ENCODE measurements at regions not wholly inside any gene's neighbourhood (a gene's known extent, or its start where the extent isn't known, plus 50 kb on each side); places are given as distances from the start of the nearest gene placed in this dataset.
"Not testable (repeated sequence)": the region's sequence is repeated elsewhere in the genome, so short reads cannot be mapped to it uniquely, and the experiment has no call there.

GRCh38 chr15:70227918-70228317, 130.2 kb upstream of the TLE3 start:
- H3K9ac ChIP-seq (ENCODE audit: low read depth in 1 of 3, low read length in 3 of 3); H3K36me3 ChIP-seq (ENCODE audit: control insufficient read depth in 3 of 3, insufficient read depth in 3 of 3, low read length in 3 of 3); H3K9me3 ChIP-seq (ENCODE audit: control insufficient read depth in 3 of 3, low read length in 3 of 3); H3K27ac ChIP-seq (ENCODE audit: low read depth, low read length); H3K4me3 ChIP-seq (ENCODE audit: low read length in 3 of 3); H3K27me3 ChIP-seq (ENCODE audit: control insufficient read depth in 3 of 3, insufficient read depth in 3 of 3, low read length in 3 of 3); H3K4me1 ChIP-seq (ENCODE audit: control insufficient read depth in 3 of 3, insufficient read depth in 3 of 3, low read length in 3 of 3): not testable (repeated sequence)

GRCh38 chr15:70227147-70227546, 129.4 kb upstream of the TLE3 start:
- Histone ChIP-seq H3K4me1 (ENCODE audit: control insufficient read depth in 3 of 3, insufficient read depth in 3 of 3, low read length in 3 of 3) (no peaks in the 10 kb centered on the region), H3K36me3 (ENCODE audit: control insufficient read depth in 3 of 3, insufficient read depth in 3 of 3, low read length in 3 of 3) (no peaks in the 10 kb centered on the region), H3K27me3 (ENCODE audit: control insufficient read depth in 3 of 3, insufficient read depth in 3 of 3, low read length in 3 of 3) (no peaks in the 10 kb centered on the region), H3K9ac (ENCODE audit: low read depth in 1 of 3, low read length in 3 of 3) (no peak overlapping the region), H3K27ac (ENCODE audit: low read depth, low read length) (no peak overlapping the region), H3K4me3 (ENCODE audit: low read length in 3 of 3) (no peak overlapping the region), H3K9me3 (ENCODE audit: control insufficient read depth in 3 of 3, low read length in 3 of 3) (peaks cover 0 to 5% (median 0%) of the 10 kb centered on the region in 3 donors)

- Histone ChIP-seq H3K4me1 (ENCODE audit: control insufficient read depth in 3 of 3, insufficient read depth in 3 of 3, low read length in 3 of 3) (no peaks in the 10 kb centered on the region), H3K4me3 (ENCODE audit: low read length in 3 of 3) (no peak overlapping the region), H3K27me3 (ENCODE audit: control insufficient read depth in 3 of 3, insufficient read depth in 3 of 3, low read length in 3 of 3) (no peaks in the 10 kb centered on the region), H3K9ac (ENCODE audit: low read depth in 1 of 3, low read length in 3 of 3) (no peak overlapping the region), H3K27ac (ENCODE audit: low read depth, low read length) (no peak overlapping the region), H3K36me3 (ENCODE audit: control insufficient read depth in 3 of 3, insufficient read depth in 3 of 3, low read length in 3 of 3) (no peaks in the 10 kb centered on the region), H3K9me3 (ENCODE audit: control insufficient read depth in 3 of 3, low read length in 3 of 3) (peaks cover 0 to 2% (median 0%) of the 10 kb centered on the region in 3 donors)
Measured at GRCh38 chr15:70226337-70226980, 128.7 kb upstream of the TLE3 start.

- no peaks in the 10 kb centered on the region for H3K27me3 ChIP-seq (ENCODE audit: control insufficient read depth in 3 of 3, insufficient read depth in 3 of 3, low read length in 3 of 3)
- no peak overlapping the region for H3K4me3 ChIP-seq (ENCODE audit: low read length in 3 of 3)
- H3K9me3 ChIP-seq (ENCODE audit: control insufficient read depth in 3 of 3, low read length in 3 of 3), result no peaks in the 10 kb centered on the region
- H3K9ac ChIP-seq (ENCODE audit: low read depth in 1 of 3, low read length in 3 of 3), result no peak overlapping the region
- H3K4me1 ChIP-seq (ENCODE audit: control insufficient read depth in 3 of 3, insufficient read depth in 3 of 3, low read length in 3 of 3), result no peaks in the 10 kb centered on the region
- no peaks in the 10 kb centered on the region for H3K36me3 ChIP-seq (ENCODE audit: control insufficient read depth in 3 of 3, insufficient read depth in 3 of 3, low read length in 3 of 3)
- H3K27ac ChIP-seq (ENCODE audit: low read depth, low read length), result no peak overlapping the region
Measured at GRCh38 chr15:70225416-70225815, 127.7 kb upstream of the TLE3 start.

- H3K4me3 ChIP-seq (ENCODE audit: low read length in 3 of 3), result no peak overlapping the region
- H3K9ac ChIP-seq (ENCODE audit: low read depth in 1 of 3, low read length in 3 of 3), result no peak overlapping the region
- H3K9me3 ChIP-seq (ENCODE audit: control insufficient read depth in 3 of 3, low read length in 3 of 3), result no peaks in the 10 kb centered on the region
- H3K27me3 ChIP-seq (ENCODE audit: control insufficient read depth in 3 of 3, insufficient read depth in 3 of 3, low read length in 3 of 3), result no peaks in the 10 kb centered on the region
- H3K27ac ChIP-seq (ENCODE audit: low read depth, low read length), result no peak overlapping the region
- H3K4me1 ChIP-seq (ENCODE audit: control insufficient read depth in 3 of 3, insufficient read depth in 3 of 3, low read length in 3 of 3), result no peaks in the 10 kb centered on the region
- H3K36me3 ChIP-seq (ENCODE audit: control insufficient read depth in 3 of 3, insufficient read depth in 3 of 3, low read length in 3 of 3), result no peaks in the 10 kb centered on the region
Measured at GRCh38 chr15:70222606-70223005, 124.9 kb upstream of the TLE3 start.

- Histone ChIP-seq H3K9me3 (ENCODE audit: control insufficient read depth in 3 of 3, low read length in 3 of 3) (no peaks in the 10 kb centered on the region), H3K4me3 (ENCODE audit: low read length in 3 of 3) (no peak overlapping the region), H3K4me1 (ENCODE audit: control insufficient read depth in 3 of 3, insufficient read depth in 3 of 3, low read length in 3 of 3) (no peaks in the 10 kb centered on the region), H3K27ac (ENCODE audit: low read depth, low read length) (no peak overlapping the region), H3K27me3 (ENCODE audit: control insufficient read depth in 3 of 3, insufficient read depth in 3 of 3, low read length in 3 of 3) (no peaks in the 10 kb centered on the region), H3K9ac (ENCODE audit: low read depth in 1 of 3, low read length in 3 of 3) (no peak overlapping the region), H3K36me3 (ENCODE audit: control insufficient read depth in 3 of 3, insufficient read depth in 3 of 3, low read length in 3 of 3) (no peaks in the 10 kb centered on the region)
Measured at GRCh38 chr15:70220490-70221096, 122.9 kb upstream of the TLE3 start.

- H3K36me3 ChIP-seq (ENCODE audit: control insufficient read depth in 3 of 3, insufficient read depth in 3 of 3, low read length in 3 of 3), result no peaks in the 10 kb centered on the region
- H3K27ac ChIP-seq (ENCODE audit: low read depth, low read length), result no peak overlapping the region
- H3K4me1 ChIP-seq (ENCODE audit: control insufficient read depth in 3 of 3, insufficient read depth in 3 of 3, low read length in 3 of 3), result no peaks in the 10 kb centered on the region
- H3K4me3 ChIP-seq (ENCODE audit: low read length in 3 of 3), result no peak overlapping the region
- no peaks in the 10 kb centered on the region for H3K27me3 ChIP-seq (ENCODE audit: control insufficient read depth in 3 of 3, insufficient read depth in 3 of 3, low read length in 3 of 3)
- no peak overlapping the region for H3K9ac ChIP-seq (ENCODE audit: low read depth in 1 of 3, low read length in 3 of 3)
- no peaks in the 10 kb centered on the region for H3K9me3 ChIP-seq (ENCODE audit: control insufficient read depth in 3 of 3, low read length in 3 of 3)
Measured at GRCh38 chr15:70219966-70220365, 122.2 kb upstream of the TLE3 start.

- H3K27ac ChIP-seq (ENCODE audit: low read depth, low read length), result no peak overlapping the region
- H3K27me3 ChIP-seq (ENCODE audit: control insufficient read depth in 3 of 3, insufficient read depth in 3 of 3, low read length in 3 of 3), result no peaks in the 10 kb centered on the region
- H3K36me3 ChIP-seq (ENCODE audit: control insufficient read depth in 3 of 3, insufficient read depth in 3 of 3, low read length in 3 of 3), result no peaks in the 10 kb centered on the region
- no peaks in the 10 kb centered on the region for H3K9me3 ChIP-seq (ENCODE audit: control insufficient read depth in 3 of 3, low read length in 3 of 3)
- H3K4me3 ChIP-seq (ENCODE audit: low read length in 3 of 3), result no peak overlapping the region
- no peak overlapping the region for H3K9ac ChIP-seq (ENCODE audit: low read depth in 1 of 3, low read length in 3 of 3)
- H3K4me1 ChIP-seq (ENCODE audit: control insufficient read depth in 3 of 3, insufficient read depth in 3 of 3, low read length in 3 of 3), result no peaks in the 10 kb centered on the region
Measured at GRCh38 chr15:70219256-70219895, 121.7 kb upstream of the TLE3 start.

GRCh38 chr15:70217226-70218160, 119.8 kb upstream of the TLE3 start:
- no peaks in the 10 kb centered on the region for H3K36me3 ChIP-seq (ENCODE audit: control insufficient read depth in 3 of 3, insufficient read depth in 3 of 3, low read length in 3 of 3)
- peaks cover 0 to 2% (median 0%) of the 10 kb centered on the region in 3 donors for H3K27me3 ChIP-seq (ENCODE audit: control insufficient read depth in 3 of 3, insufficient read depth in 3 of 3, low read length in 3 of 3)
- no peak overlapping the region for H3K4me3 ChIP-seq (ENCODE audit: low read length in 3 of 3)
- no peaks in the 10 kb centered on the region for H3K9me3 ChIP-seq (ENCODE audit: control insufficient read depth in 3 of 3, low read length in 3 of 3)
- H3K9ac ChIP-seq (ENCODE audit: low read depth in 1 of 3, low read length in 3 of 3), result no peak overlapping the region
- no peak overlapping the region for H3K27ac ChIP-seq (ENCODE audit: low read depth, low read length)
- peaks cover 0 to 3% (median 0%) of the 10 kb centered on the region in 3 donors for H3K4me1 ChIP-seq (ENCODE audit: control insufficient read depth in 3 of 3, insufficient read depth in 3 of 3, low read length in 3 of 3)

All from skeletal muscle tissue (tissue), 3 donors.